ENCODE measurements at regions not wholly inside any gene's neighbourhood (a gene's known extent, or its start where the extent isn't known, plus 50 kb on each side); places are given as distances from the start of the nearest gene placed in this dataset.

DNA sequence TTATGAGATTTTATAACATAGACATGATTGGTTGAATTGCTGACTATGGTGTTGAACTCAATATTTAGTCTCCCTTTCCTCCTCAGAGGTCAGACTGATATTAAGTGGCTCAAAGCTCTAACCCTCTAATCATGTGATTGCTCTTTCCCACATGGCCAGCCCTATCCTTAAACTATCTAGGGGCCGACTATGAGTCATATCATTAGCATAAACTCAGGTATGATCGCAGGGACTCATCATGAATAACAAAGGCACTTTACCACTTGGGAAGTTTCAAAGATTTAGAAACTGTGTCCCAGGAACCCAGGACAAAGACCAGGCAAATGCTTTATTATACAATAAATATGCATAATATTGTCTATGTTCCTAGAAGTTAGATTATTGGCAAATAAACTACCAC is 894.6 kb upstream of the NEGR1 start:
- Histone ChIP-seq H3K36me3 (ENCODE audit: control insufficient read depth in 2 of 3, insufficient read depth in 3 of 3, low read length in 3 of 3) (no peaks in the 10 kb centered on the region), H3K9me3 (ENCODE audit: control insufficient read depth in 2 of 3, low read length in 3 of 3) (no peaks in the 10 kb centered on the region), H3K4me1 (ENCODE audit: control insufficient read depth in 2 of 2, insufficient read depth in 2 of 2, low read length in 2 of 2) (no peaks in the 10 kb centered on the region), H3K4me3 (ENCODE audit: low read length) (no peak overlapping the region), H3K27me3 (ENCODE audit: control insufficient read depth in 2 of 2, insufficient read depth in 2 of 2, low read length in 2 of 2) (no peaks in the 10 kb centered on the region), H3K27ac (ENCODE audit: low read depth, low read length) (no peak overlapping the region)
- Mint-ChIP-seq H3K4me3 (no peak overlapping the region), H3K4me1 (no peaks in the 10 kb centered on the region), H3K27me3 (no peaks in the 10 kb centered on the region), H3K9me3 (peaks cover 0 to 15% (median 1%) of the 10 kb centered on the region in 11 donors), H3K36me3 (no peaks in the 10 kb centered on the region), H3K27ac (no peak overlapping the region)
- ChIA-PET CTCF (no interaction called here), POLR2A (no interaction called here)
- ATAC-seq (no peak), DNase-seq (no peak)
- intact Hi-C loops (cut with micrococcal nuclease), result no loop called here

DNA sequence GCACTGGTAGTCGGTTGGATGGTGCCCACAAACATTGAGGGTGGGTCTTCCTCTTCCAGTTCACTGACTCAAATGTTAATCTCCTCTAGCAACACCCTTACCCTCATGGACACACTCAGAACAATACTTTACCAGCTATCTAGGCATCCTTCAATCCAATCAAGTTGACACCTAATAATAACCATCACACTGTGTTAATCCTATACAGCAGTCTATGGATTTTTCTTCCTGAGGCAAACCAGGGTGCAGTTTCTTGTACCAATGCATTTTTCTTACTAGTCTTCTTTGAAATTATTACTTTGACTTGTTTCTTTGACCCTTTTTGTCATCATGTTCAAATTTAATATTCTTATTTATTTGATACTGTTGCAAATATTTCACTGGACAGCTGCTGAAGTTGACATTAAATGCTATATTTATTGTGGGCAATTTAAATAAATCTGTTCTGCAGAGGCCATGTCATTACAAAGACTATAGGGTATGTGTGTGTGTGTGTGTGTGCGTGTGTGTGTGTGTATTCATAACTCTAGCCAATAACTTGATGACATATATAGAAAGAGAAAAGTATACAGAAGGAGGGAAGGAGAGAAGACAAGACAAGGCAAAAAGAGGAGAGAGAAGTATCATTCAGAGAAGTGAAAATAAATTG is 884.8 kb upstream of the NEGR1 start:
- Histone ChIP-seq H3K4me1 (ENCODE audit: control insufficient read depth in 2 of 2, insufficient read depth in 2 of 2, low read length in 2 of 2) (no peaks in the 10 kb centered on the region), H3K9me3 (ENCODE audit: control insufficient read depth in 2 of 3, low read length in 3 of 3) (no peaks in the 10 kb centered on the region), H3K4me3 (ENCODE audit: low read length) (no peak overlapping the region), H3K27me3 (ENCODE audit: control insufficient read depth in 2 of 2, insufficient read depth in 2 of 2, low read length in 2 of 2) (no peaks in the 10 kb centered on the region), H3K27ac (ENCODE audit: low read depth, low read length) (no peak overlapping the region), H3K36me3 (ENCODE audit: control insufficient read depth in 2 of 3, insufficient read depth in 3 of 3, low read length in 3 of 3) (no peaks in the 10 kb centered on the region)
- Mint-ChIP-seq H3K4me3 (no peak overlapping the region), H3K27ac (no peak overlapping the region), H3K4me1 (no peaks in the 10 kb centered on the region), H3K36me3 (no peaks in the 10 kb centered on the region), H3K9me3 (peaks cover 0 to 17% (median 2%) of the 10 kb centered on the region in 11 donors), H3K27me3 (no peaks in the 10 kb centered on the region)
- no peak for ATAC-seq
- ChIA-PET POLR2A (no interaction called here), CTCF (no interaction called here)
- no peak for DNase-seq
- intact Hi-C loops (cut with micrococcal nuclease), result no loop called here

DNA sequence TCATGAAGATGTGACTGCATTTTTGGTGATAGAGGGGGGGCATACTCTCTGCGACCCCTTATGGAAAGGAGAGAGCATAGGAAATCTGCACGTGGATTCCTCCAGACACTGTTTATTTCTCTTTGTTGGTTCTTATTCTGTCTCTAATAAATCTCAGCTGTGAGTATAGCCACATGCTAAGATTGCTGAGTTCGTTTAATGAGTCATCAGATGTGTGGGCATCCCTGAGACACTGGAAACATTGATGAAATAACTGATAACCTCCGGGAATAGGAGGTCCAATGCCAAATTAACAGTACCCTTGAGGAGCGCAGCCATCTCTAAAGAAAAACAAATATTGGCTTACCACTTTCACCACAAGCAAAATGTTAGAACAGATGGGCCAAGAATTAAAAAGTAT is 880.2 kb upstream of the NEGR1 start:
- Histone ChIP-seq H3K9me3 (ENCODE audit: control insufficient read depth in 2 of 3, low read length in 3 of 3) (no peaks in the 10 kb centered on the region), H3K4me3 (ENCODE audit: low read length) (no peak overlapping the region), H3K27me3 (ENCODE audit: control insufficient read depth in 2 of 2, insufficient read depth in 2 of 2, low read length in 2 of 2) (no peaks in the 10 kb centered on the region), H3K36me3 (ENCODE audit: control insufficient read depth in 2 of 3, insufficient read depth in 3 of 3, low read length in 3 of 3) (no peaks in the 10 kb centered on the region), H3K4me1 (ENCODE audit: control insufficient read depth in 2 of 2, insufficient read depth in 2 of 2, low read length in 2 of 2) (no peaks in the 10 kb centered on the region), H3K27ac (ENCODE audit: low read depth, low read length) (no peak overlapping the region)
- DNase-seq (no peak), ATAC-seq (no peak)
- no peaks in the 10 kb centered on the region for H3K4me1 Mint-ChIP-seq
- POLR2A ChIA-PET, result no interaction called here
- CTCF ChIA-PET, result no interaction called here
- peaks cover 0 to 18% (median 2%) of the 10 kb centered on the region in 11 donors for H3K9me3 Mint-ChIP-seq
- no peaks in the 10 kb centered on the region for H3K27me3 Mint-ChIP-seq
- intact Hi-C loops (cut with micrococcal nuclease), result no loop called here
- H3K4me3 Mint-ChIP-seq, result no peak overlapping the region
- no peaks in the 10 kb centered on the region for H3K36me3 Mint-ChIP-seq
- no peak overlapping the region for H3K27ac Mint-ChIP-seq

- Mint-ChIP-seq H3K27ac (no peak overlapping the region), H3K27me3 (no peaks in the 10 kb centered on the region), H3K9me3 (peaks cover 0 to 18% (median 0%) of the 10 kb centered on the region in 11 donors), H3K4me3 (no peak overlapping the region), H3K36me3 (no peaks in the 10 kb centered on the region), H3K4me1 (no peaks in the 10 kb centered on the region)
- CTCF ChIA-PET, result no interaction called here
- ATAC-seq (no peak), DNase-seq (no peak)
- intact Hi-C loops (cut with micrococcal nuclease), result no loop called here
- no peaks in the 10 kb centered on the region for H3K27me3 ChIP-seq (ENCODE audit: control insufficient read depth in 2 of 2, insufficient read depth in 2 of 2, low read length in 2 of 2)
- H3K4me1 ChIP-seq (ENCODE audit: control insufficient read depth in 2 of 2, insufficient read depth in 2 of 2, low read length in 2 of 2), result no peaks in the 10 kb centered on the region
- H3K36me3 ChIP-seq (ENCODE audit: control insufficient read depth in 2 of 3, insufficient read depth in 3 of 3, low read length in 3 of 3), result no peaks in the 10 kb centered on the region
- H3K27ac ChIP-seq (ENCODE audit: low read depth, low read length), result no peak overlapping the region
- POLR2A ChIA-PET, result no interaction called here
- no peak overlapping the region for H3K4me3 ChIP-seq (ENCODE audit: low read length)
- no peaks in the 10 kb centered on the region for H3K9me3 ChIP-seq (ENCODE audit: control insufficient read depth in 2 of 3, low read length in 3 of 3)
These were observed 879.1 kb upstream of the NEGR1 start for GRCh38 chr1:73161418-73161817.

GRCh38 chr1:73160759-73161158 is 878.4 kb upstream of the NEGR1 start:
- Histone ChIP-seq H3K4me1 (ENCODE audit: control insufficient read depth in 2 of 2, insufficient read depth in 2 of 2, low read length in 2 of 2) (no peaks in the 10 kb centered on the region), H3K27ac (ENCODE audit: low read depth, low read length) (no peak overlapping the region), H3K27me3 (ENCODE audit: control insufficient read depth in 2 of 2, insufficient read depth in 2 of 2, low read length in 2 of 2) (no peaks in the 10 kb centered on the region), H3K4me3 (ENCODE audit: low read length) (no peak overlapping the region), H3K9me3 (ENCODE audit: control insufficient read depth in 2 of 3, low read length in 3 of 3) (no peaks in the 10 kb centered on the region), H3K36me3 (ENCODE audit: control insufficient read depth in 2 of 3, insufficient read depth in 3 of 3, low read length in 3 of 3) (no peaks in the 10 kb centered on the region)
- peaks cover 0 to 18% (median 0%) of the 10 kb centered on the region in 11 donors for H3K9me3 Mint-ChIP-seq
- no peak for DNase-seq
- intact Hi-C loops (cut with micrococcal nuclease), result no loop called here
- ChIA-PET POLR2A (no interaction called here), CTCF (no interaction called here)
- no peak overlapping the region for H3K27ac Mint-ChIP-seq
- no peaks in the 10 kb centered on the region for H3K4me1 Mint-ChIP-seq
- no peak overlapping the region for H3K4me3 Mint-ChIP-seq
- no peaks in the 10 kb centered on the region for H3K36me3 Mint-ChIP-seq
- H3K27me3 Mint-ChIP-seq, result no peaks in the 10 kb centered on the region
- ATAC-seq, result no peak

- no peak for DNase-seq
- no peaks in the 10 kb centered on the region for H3K27me3 ChIP-seq (ENCODE audit: control insufficient read depth in 2 of 2, insufficient read depth in 2 of 2, low read length in 2 of 2)
- intact Hi-C loops (cut with micrococcal nuclease), result no loop called here
- H3K9me3 ChIP-seq (ENCODE audit: control insufficient read depth in 2 of 3, low read length in 3 of 3), result no peaks in the 10 kb centered on the region
- H3K4me3 Mint-ChIP-seq, result no peak overlapping the region
- ChIA-PET CTCF (no interaction called here), POLR2A (no interaction called here)
- no peak overlapping the region for H3K4me3 ChIP-seq (ENCODE audit: low read length)
- H3K4me1 ChIP-seq (ENCODE audit: control insufficient read depth in 2 of 2, insufficient read depth in 2 of 2, low read length in 2 of 2), result no peaks in the 10 kb centered on the region
- H3K9me3 Mint-ChIP-seq, result peaks cover 0 to 19% (median 7%) of the 10 kb centered on the region in 11 donors
- no peak overlapping the region for H3K27ac ChIP-seq (ENCODE audit: low read depth, low read length)
- H3K36me3 Mint-ChIP-seq, result no peaks in the 10 kb centered on the region
- no peaks in the 10 kb centered on the region for H3K36me3 ChIP-seq (ENCODE audit: control insufficient read depth in 2 of 3, insufficient read depth in 3 of 3, low read length in 3 of 3)
- H3K4me1 Mint-ChIP-seq, result no peaks in the 10 kb centered on the region
- no peak overlapping the region for H3K27ac Mint-ChIP-seq
- ATAC-seq, result no peak
- no peaks in the 10 kb centered on the region for H3K27me3 Mint-ChIP-seq
These were observed 862.0 kb upstream of the NEGR1 start for GRCh38 chr1:73144311-73144710.

DNA sequence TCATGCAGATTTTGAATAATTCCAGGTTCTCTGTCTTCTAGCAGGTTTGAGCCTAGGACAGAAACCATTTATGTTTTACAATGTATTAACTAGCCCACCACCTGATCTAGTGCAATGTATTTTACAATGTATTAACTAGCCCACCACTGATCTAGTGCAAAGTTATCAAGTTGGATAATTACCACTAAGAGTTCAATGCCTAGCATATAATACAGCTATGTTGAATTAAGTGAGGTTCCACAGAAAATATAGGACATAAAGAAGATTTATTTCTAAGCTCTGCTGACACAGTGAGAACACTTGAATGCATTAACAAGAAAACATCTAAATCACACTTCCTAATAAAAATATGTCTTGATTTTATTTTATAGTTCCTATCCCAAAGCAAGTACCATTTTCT is 854.6 kb upstream of the NEGR1 start:
- ChIA-PET POLR2A (no interaction called here), CTCF (no interaction called here)
- no peaks in the 10 kb centered on the region for H3K9me3 ChIP-seq (ENCODE audit: control insufficient read depth in 2 of 3, low read length in 3 of 3)
- intact Hi-C loops (cut with micrococcal nuclease), result no loop called here
- no peaks in the 10 kb centered on the region for H3K36me3 Mint-ChIP-seq
- H3K4me1 ChIP-seq (ENCODE audit: control insufficient read depth in 2 of 2, insufficient read depth in 2 of 2, low read length in 2 of 2), result no peaks in the 10 kb centered on the region
- H3K27me3 Mint-ChIP-seq, result no peaks in the 10 kb centered on the region
- no peaks in the 10 kb centered on the region for H3K27me3 ChIP-seq (ENCODE audit: control insufficient read depth in 2 of 2, insufficient read depth in 2 of 2, low read length in 2 of 2)
- H3K36me3 ChIP-seq (ENCODE audit: control insufficient read depth in 2 of 3, insufficient read depth in 3 of 3, low read length in 3 of 3), result no peaks in the 10 kb centered on the region
- ATAC-seq (no peak), DNase-seq (no peak)
- no peaks in the 10 kb centered on the region for H3K4me1 Mint-ChIP-seq
- H3K27ac ChIP-seq (ENCODE audit: low read depth, low read length), result no peak overlapping the region
- no peak overlapping the region for H3K27ac Mint-ChIP-seq
- no peak overlapping the region for H3K4me3 Mint-ChIP-seq
- no peak overlapping the region for H3K4me3 ChIP-seq (ENCODE audit: low read length)
- peaks cover 0 to 13% (median 2%) of the 10 kb centered on the region in 11 donors for H3K9me3 Mint-ChIP-seq
